IPS-18a (cell line): ENCODE measurements at regions not wholly inside any gene's neighbourhood (a gene's known extent, or its start where the extent isn't known, plus 50 kb on each side); places are given as distances from the start of the nearest gene placed in this dataset.
"Not testable (repeated sequence)": the region's sequence is repeated elsewhere in the genome, so short reads cannot be mapped to it uniquely, and the experiment has no call there.

Source experiments
- H3K27ac ChIP-seq: one replicate; pipeline ENCODE4 v1.5.1; 2013; ENCODE audit warnings: low read length
- H3K27me3 ChIP-seq: one replicate; pipeline ENCODE4 v1.6.1; 2013; ENCODE audit warnings: mild to moderate bottlenecking, low read length; ENCODE audit not compliant: control insufficient read depth, insufficient read depth
- H3K36me3 ChIP-seq: one replicate; pipeline ENCODE4 v1.6.1; 2013; ENCODE audit warnings: low read depth, low read length; ENCODE audit not compliant: control insufficient read depth
- H3K4me1 ChIP-seq: one replicate; pipeline ENCODE4 v1.6.1; 2013; ENCODE audit warnings: low read depth, low read length; ENCODE audit not compliant: control insufficient read depth
- H3K4me3 ChIP-seq: one replicate; pipeline ENCODE4 v1.5.1; 2013; ENCODE audit warnings: low read length
- H3K9ac ChIP-seq: one replicate; pipeline ENCODE4 v1.6.1; 2013; ENCODE audit warnings: mild to moderate bottlenecking, low read length, moderate library complexity
- H3K9me3 ChIP-seq: one replicate; pipeline ENCODE4 v1.6.1; 2013; ENCODE audit warnings: low read depth, low read length; ENCODE audit not compliant: control insufficient read depth

DNA sequence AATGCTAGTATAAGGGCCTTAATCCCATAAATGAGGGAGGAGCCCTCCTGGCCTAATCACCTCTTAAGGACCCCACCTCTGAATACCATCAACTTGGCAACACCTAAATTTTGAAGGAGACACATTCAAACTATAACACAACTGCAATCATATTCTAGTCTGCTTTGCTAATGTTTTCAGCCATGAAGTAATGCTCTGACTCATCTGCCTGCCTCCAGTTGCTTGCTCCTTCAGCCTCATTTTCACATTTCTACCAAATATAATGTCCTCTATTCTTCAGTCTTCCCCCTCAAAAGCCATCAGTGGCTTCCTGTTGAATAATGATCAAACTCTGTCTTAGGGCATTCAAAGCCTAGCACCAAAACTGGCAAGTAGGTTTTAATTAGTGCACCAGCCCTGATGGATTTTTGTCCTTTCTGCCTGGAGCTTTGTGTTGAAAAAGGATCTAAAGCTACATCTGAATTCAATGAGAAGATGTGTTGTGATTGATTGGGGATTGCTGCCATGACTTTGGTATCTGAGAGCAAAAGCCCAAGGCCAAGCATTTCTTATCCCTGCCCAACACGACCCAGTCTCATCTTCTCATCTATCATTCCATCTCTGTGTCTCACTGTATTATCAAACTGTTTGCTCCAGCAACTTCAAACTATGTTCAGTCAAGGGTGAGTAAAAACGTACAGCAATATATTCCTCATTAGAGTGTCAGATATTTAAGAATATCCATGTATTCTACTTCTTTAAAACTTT is 140.8 kb upstream of the ELAC2 start:
- H3K27ac ChIP-seq: no peak overlapping the region

DNA sequence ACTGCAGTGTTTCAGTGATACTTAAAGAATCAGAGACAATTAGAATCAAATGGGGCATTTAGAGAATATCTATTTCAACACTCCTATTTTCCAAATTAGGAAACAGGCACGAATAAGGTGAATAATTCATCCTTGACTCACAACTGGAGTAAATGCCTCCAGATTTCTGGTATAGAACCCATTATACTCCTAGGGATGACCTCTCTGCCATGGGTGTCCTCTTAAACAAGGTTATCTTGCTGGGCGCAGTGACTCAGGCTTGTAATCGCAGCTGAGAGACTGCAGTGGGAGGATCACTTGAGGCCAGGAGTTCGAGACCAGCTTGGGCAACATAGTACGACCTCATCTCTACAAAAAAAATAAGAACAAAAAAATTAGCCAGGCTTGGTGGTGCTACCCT is 139.8 kb upstream of the ELAC2 start:
- no peaks in the 10 kb centered on the region for H3K27me3 ChIP-seq
- H3K36me3 ChIP-seq: no peaks in the 10 kb centered on the region
- no peak overlapping the region for H3K4me3 ChIP-seq
- no peaks in the 10 kb centered on the region for H3K4me1 ChIP-seq
- H3K9me3 ChIP-seq: no peaks in the 10 kb centered on the region
- no peak overlapping the region for H3K27ac ChIP-seq
- no peak overlapping the region for H3K9ac ChIP-seq

More for the DNA sequence above, 140.8 kb upstream of the ELAC2 start:
- Histone ChIP-seq H3K4me1 (no peaks in the 10 kb centered on the region), H3K36me3 (no peaks in the 10 kb centered on the region), H3K27me3 (no peaks in the 10 kb centered on the region), H3K4me3 (no peak overlapping the region), H3K9ac (no peak overlapping the region), H3K9me3 (no peaks in the 10 kb centered on the region)

DNA sequence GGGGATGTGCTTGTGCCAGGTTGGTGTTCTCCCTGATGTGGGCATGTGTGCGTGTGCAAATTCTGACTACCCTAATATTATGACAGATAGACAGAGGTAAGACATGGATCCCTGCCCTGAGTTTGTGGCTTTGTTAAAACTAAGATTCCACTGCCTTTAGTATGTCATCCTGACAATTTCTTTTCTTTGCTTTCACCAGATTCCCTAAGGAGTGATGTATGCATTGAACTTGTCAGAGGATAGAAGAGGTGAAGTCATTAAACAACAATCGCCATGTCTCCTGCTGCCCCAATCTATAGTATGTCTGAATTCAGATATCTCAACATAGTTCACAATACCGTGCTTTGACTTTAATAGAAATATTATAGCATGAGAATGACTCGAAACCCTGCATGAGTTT is 137.1 kb upstream of the ELAC2 start:
- no peaks in the 10 kb centered on the region for H3K27me3 ChIP-seq
- H3K9ac ChIP-seq: no peak overlapping the region
- H3K27ac ChIP-seq: no peak overlapping the region
- no peaks in the 10 kb centered on the region for H3K4me1 ChIP-seq
- no peak overlapping the region for H3K4me3 ChIP-seq
- H3K9me3 ChIP-seq: no peaks in the 10 kb centered on the region
- H3K36me3 ChIP-seq: no peaks in the 10 kb centered on the region

DNA sequence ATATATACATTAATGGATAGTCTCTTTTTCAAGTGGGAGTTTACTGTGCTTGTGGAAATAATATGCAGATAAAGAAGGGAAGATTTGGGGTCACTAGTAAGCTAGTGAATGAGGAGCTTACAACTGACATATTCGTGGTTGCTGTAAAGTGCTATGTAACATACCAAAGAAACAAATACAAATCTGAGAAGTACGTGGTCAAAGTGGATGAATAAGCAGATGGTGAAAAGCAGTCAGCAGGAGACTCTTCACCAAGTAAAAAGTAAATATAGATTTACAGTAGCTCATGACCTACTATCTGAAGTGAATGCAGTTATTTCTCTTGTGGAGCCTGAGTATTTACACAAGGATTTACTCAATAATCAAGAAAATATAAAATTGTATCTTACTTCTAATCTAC is 136.6 kb upstream of the ELAC2 start:
- H3K36me3 ChIP-seq: no peaks in the 10 kb centered on the region
- no peaks in the 10 kb centered on the region for H3K9me3 ChIP-seq
- no peak overlapping the region for H3K27ac ChIP-seq
- no peaks in the 10 kb centered on the region for H3K4me1 ChIP-seq
- H3K4me3 ChIP-seq: no peak overlapping the region
- H3K9ac ChIP-seq: no peak overlapping the region
- no peaks in the 10 kb centered on the region for H3K27me3 ChIP-seq

DNA sequence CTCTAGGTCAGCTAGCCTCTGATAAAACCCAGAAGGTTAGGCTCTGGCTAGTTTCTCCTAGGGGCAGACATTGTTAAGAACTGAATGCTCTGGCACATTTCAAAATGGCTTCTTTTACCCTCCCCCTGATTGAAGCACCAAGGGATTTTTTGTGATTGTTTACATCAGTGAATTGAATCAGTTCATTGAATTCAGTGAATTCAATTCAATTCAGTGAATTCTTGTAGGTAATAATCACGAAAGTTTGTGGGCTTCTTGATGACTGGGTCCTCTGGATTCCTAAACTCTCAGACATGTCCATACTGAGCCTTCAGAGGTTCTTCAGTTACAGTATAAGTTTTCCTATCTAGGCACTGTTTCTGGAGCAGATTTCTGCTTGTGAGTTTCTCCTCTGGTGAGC is 135.2 kb upstream of the ELAC2 start:
- no peak overlapping the region for H3K4me3 ChIP-seq
- H3K27ac ChIP-seq: no peak overlapping the region
- H3K27me3 ChIP-seq: no peaks in the 10 kb centered on the region
- H3K9me3 ChIP-seq: no peaks in the 10 kb centered on the region
- H3K36me3 ChIP-seq: no peaks in the 10 kb centered on the region
- no peaks in the 10 kb centered on the region for H3K4me1 ChIP-seq
- H3K9ac ChIP-seq: no peak overlapping the region

DNA sequence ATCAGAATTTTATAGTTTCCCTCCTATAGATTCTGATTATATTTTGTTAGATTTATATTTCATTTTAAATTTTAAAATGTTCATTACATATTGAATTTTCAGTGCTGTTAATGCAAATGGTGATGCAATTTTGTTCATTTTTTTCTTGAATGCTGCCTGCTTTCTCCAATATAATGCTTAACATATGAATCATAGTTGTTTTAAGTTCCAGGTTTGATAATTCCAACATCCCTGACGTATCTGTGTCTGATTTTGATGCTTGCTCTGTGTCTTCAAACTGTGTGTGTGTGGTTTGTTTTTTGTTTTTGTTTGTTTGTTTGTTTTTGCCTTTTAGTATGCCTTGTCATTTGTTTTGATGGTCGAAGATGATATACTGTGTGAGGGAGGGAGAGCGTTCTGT is 134.7 kb upstream of the ELAC2 start:
- Histone ChIP-seq H3K9me3 (no peaks in the 10 kb centered on the region), H3K27me3 (no peaks in the 10 kb centered on the region), H3K27ac (no peak overlapping the region), H3K4me1 (no peaks in the 10 kb centered on the region), H3K9ac (no peak overlapping the region), H3K4me3 (no peak overlapping the region), H3K36me3 (no peaks in the 10 kb centered on the region)

DNA sequence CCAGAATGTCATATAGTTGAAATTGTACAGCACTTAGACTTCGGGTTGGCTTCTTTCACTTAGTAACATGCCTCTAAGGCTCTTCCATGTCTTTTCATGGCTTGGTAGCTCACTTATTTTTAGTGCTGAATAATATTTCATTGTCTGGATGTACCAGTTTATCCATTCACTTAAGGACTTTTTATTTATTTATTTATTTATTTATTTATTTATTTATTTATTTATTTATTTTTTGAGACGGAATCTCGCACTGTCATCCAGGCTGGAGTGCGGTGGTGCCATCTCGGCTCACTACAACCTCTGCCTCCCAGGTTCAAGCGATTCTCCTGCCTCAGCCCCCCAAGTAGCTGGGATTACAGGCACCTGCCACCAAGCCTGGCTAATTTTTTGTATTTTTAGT is 132.9 kb upstream of the ELAC2 start:
- not testable (repeated sequence) for H3K27me3 ChIP-seq, H3K36me3 ChIP-seq, H3K9ac ChIP-seq, H3K9me3 ChIP-seq, H3K27ac ChIP-seq, H3K4me1 ChIP-seq, H3K4me3 ChIP-seq

DNA sequence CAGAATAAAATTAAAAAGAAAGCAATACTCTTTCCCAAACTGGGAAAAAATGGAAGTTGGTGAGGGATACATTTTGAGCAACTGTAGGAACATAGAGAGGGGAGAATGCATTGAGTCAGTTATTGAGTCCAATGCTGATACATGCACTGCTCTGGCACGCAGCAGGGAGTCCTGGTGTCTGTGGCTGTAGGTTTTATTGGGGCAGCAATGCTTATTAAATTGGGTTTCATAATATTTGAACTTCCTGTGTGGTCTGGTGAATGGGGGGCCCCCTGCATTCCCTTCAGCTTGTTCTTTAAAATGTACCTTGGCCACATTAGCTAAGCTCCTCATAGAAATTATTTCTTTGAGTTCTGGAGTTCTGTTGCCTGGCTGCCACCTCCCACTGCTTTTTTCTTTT is 125.2 kb upstream of the ELAC2 start:
- H3K27me3 ChIP-seq: no peaks in the 10 kb centered on the region
- H3K27ac ChIP-seq: no peak overlapping the region
- no peak overlapping the region for H3K4me3 ChIP-seq
- H3K36me3 ChIP-seq: no peaks in the 10 kb centered on the region
- peaks cover 15% of the 10 kb centered on the region for H3K4me1 ChIP-seq
- peaks cover 14% of the 10 kb centered on the region for H3K9me3 ChIP-seq
- no peak overlapping the region for H3K9ac ChIP-seq

DNA sequence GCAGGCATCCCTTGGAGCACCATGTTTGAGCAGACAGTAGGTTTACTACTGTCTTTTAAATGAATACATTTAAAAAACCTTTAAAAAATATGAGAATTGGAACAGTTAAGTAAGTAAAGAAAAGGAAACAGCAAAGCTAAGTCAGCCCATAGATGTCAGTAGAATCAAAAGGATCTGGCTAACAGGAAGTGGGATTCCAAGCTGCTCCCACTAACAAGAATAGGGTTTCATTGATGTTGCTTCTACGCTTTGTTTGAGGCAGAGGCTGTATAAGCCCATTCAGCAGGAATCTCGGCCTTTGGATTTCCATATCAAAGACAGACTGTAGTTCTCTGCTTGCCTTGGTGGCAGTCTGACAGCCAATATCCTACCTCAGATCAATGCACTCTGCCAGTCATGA is 122.9 kb upstream of the ELAC2 start:
- Histone ChIP-seq H3K9ac (peak overlapping the region; percentile 20), H3K4me3 (peak overlapping the region; percentile 41)

DNA sequence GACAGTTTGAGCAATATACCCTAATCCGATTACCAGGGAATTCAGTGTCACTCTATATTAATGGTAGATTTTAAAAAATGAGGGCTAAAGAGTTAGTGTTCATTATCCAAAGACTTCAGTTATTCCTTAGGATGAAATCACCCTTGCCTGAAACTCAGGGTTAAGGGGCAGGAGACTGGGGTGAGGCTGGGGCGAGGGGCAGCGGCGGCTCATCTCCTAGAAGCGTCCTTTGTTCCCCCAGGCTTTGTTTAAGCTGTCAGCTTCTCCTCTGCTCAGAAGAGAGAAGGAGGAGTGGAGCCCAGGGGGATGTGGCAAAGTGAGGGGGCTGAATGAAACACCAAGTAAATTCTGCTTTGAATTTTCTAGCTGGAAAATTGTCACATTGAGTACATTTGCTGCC is 117.7 kb upstream of the ELAC2 start:
- H3K4me1 ChIP-seq: peaks cover 11% of the 10 kb centered on the region
- H3K36me3 ChIP-seq: no peaks in the 10 kb centered on the region
- H3K27me3 ChIP-seq: no peaks in the 10 kb centered on the region
- H3K4me3 ChIP-seq: no peak overlapping the region
- no peak overlapping the region for H3K9ac ChIP-seq
- H3K27ac ChIP-seq: no peak overlapping the region
- peaks cover 14% of the 10 kb centered on the region for H3K9me3 ChIP-seq

More for the DNA sequence above, 122.9 kb upstream of the ELAC2 start:
- no peaks in the 10 kb centered on the region for H3K36me3 ChIP-seq
- H3K4me1 ChIP-seq: peaks cover 17% of the 10 kb centered on the region
- H3K27me3 ChIP-seq: no peaks in the 10 kb centered on the region
- no peak overlapping the region for H3K27ac ChIP-seq
- H3K9me3 ChIP-seq: peaks cover 14% of the 10 kb centered on the region

DNA sequence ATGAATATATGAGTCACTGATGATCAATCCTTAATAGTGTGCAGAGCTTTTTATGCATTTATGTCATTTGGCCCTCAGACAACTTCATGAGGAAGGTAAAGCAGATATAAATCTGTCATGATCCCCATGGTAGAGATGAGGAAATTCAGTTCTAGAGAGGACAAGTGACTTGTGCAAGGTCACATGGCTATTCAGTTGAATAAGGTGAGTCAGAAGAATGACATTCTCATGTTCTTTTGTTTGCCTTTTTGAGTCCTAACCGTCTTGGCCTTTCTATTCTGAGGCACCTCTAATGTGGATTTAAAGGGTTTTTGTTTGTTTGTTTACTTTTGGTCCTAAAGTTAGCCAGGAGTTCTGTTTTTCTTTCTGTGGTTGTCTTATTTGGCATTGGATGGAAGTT is 116.2 kb upstream of the ELAC2 start:
- Histone ChIP-seq H3K9ac (no peak overlapping the region), H3K27me3 (no peaks in the 10 kb centered on the region), H3K9me3 (peaks cover 6% of the 10 kb centered on the region), H3K27ac (no peak overlapping the region), H3K4me3 (no peak overlapping the region), H3K4me1 (peaks cover 8% of the 10 kb centered on the region), H3K36me3 (no peaks in the 10 kb centered on the region)

DNA sequence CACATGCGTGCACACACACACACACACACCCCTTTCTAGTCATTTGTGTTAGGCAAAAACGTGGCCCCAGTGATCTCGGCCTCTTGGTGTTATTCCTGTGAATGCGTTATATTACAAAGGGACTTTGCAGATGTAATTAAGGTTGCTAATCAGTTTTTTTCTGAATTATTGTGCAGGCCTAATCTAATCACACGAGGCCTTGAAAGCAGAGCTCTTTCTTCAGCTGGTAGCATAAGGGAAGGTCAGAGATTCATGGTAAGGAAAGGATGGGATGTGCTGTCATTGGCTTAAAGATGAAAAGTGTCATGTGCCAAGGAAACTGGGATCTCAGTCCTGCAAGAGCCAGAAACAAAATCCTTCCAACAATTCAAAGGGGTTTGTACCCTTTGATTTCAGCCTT is 113.4 kb upstream of the ELAC2 start:
- H3K9me3 ChIP-seq: no peaks in the 10 kb centered on the region
- no peak overlapping the region for H3K4me3 ChIP-seq
- no peak overlapping the region for H3K9ac ChIP-seq
- no peaks in the 10 kb centered on the region for H3K27me3 ChIP-seq
- peaks cover 8% of the 10 kb centered on the region for H3K4me1 ChIP-seq
- H3K36me3 ChIP-seq: no peaks in the 10 kb centered on the region
- no peak overlapping the region for H3K27ac ChIP-seq
